OCI-LY1 (cell line): ENCODE measurements at regions not wholly inside any gene's neighbourhood (a gene's known extent, or its start where the extent isn't known, plus 50 kb on each side); places are given as distances from the start of the nearest gene placed in this dataset.

Experiments used
- CTCF ChIP-seq: fragments of 200-600 bp; sonication (generic), shearing (Covaris generic); IDR thresholded peaks from 2 replicates; pipeline ENCODE4 v1.5.1; 2017; ENCODE audit warnings: mild to moderate bottlenecking, antibody characterized with exemption, low read length, moderate library complexity, mixed read lengths
- EZH2 ChIP-seq: fragments of 200-600 bp; sonication (generic), shearing (Covaris generic); IDR thresholded peaks from 2 replicates; pipeline ENCODE4 v1.8.0; 2017; ENCODE audit warnings: borderline replicate concordance, mixed run types, mild to moderate bottlenecking, antibody characterized with exemption, low read length, moderate library complexity, mixed read lengths

GRCh38 chr13:70534466-70534865, 426.2 kb upstream of the KLHL1 start:
- TF ChIP-seq CTCF (no peak), EZH2 (no peak)
